AG20443 (cell line): ENCODE measurements at regions not wholly inside any gene's neighbourhood (a gene's known extent, or its start where the extent isn't known, plus 50 kb on each side); places are given as distances from the start of the nearest gene placed in this dataset.

Experiments
- DNase-seq: peaks from one replicate; pipeline ENCODE4 v3.0.0; 2012; ENCODE audit warnings: low spot score, mixed read lengths

DNA sequence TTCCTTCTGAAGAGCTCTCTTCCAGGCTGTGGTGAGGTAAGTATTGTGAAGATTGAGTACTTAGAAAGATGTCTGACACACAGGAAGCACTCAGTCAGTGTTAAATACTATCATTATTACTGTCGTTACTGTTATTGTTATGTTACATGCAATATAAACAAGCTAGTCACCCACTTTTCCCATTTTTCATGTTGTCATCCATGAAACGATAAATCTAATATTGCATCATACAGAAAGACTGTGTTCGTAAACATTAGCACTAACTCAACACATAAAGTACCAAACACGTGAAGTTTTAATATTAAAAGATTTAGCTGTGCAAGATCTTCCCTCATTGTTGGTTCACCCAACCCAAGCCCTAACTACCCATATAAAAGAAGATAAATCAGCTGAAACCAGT is 109.2 kb upstream of the NRSN1 start:
- no peak for DNase-seq

DNA sequence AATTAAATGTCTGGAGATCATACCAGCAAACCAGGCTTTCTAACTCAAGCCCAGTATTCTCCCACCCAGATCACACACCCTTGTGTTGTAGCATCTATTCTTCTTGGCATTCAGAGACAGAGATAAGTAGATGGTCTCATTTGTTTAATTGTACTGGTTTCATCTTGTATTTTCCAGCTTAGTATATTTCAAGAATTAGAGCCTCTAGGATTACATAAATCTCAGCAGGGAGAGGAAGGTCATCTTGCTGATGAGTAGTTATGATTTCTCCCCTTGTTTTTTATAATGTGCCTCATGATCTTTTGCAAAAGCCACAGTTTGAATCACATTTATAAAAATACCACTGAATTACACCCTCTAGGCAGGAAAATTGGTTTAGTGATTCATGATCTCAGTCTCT is 106.6 kb upstream of the NRSN1 start:
- DNase-seq, result no peak

DNA sequence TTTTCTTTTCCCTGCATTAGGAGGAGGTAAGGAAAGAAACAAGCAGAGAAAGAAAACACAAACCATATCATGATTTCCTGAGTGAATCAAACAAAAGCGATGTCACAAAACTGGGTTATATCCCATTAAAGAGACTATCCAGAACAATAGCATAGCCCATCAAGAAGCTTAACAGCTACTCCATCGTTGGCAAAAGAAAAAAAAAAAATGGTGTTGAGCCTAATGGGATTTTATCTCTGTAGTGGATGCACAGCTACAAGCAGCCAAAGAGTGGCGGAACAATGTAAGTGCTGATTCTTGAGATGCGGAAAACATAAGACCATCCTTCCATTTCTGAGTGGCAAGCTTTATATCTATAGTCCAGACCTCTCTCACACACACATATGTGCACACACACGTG is 106.2 kb upstream of the NRSN1 start:
- no peak for DNase-seq

DNA sequence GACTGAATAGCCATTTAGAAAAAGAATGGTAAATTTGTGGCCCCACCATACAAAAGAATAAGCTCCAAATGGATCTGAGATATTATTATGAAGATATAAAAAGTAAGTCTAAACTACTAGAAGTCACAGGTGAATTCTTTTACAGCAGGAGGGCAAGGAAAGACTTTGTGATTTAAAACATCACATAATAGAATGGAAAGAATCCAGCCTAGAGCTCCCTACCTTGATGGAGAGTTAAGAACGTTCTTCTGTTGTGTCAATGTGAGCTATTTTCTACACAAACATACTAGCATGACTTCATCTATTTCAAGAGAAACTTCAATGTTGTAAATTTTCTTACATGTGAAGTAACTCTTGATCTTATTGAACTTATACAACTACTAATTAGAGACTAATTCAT is 100.0 kb upstream of the NRSN1 start:
- DNase-seq, result no peak

DNA sequence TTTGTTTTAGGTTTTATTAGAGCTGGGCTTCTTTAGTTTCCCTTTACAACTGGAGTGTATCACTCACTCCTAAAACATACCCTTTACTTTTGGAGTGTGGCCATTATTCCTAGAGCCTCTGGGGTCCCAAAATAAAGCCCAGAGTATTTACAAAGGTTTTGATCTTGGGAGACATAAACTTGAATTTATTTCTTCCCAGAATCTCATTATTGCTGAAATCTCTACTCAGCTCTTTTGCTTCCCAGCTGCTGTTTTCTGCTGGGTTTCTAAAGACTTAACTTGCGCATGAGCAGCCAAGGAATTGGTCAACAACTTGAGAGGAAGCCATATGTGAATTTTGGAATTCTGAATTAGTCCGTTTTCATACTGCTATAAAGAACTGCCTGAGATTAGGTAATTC is 94.5 kb upstream of the NRSN1 start:
- no peak for DNase-seq

DNA sequence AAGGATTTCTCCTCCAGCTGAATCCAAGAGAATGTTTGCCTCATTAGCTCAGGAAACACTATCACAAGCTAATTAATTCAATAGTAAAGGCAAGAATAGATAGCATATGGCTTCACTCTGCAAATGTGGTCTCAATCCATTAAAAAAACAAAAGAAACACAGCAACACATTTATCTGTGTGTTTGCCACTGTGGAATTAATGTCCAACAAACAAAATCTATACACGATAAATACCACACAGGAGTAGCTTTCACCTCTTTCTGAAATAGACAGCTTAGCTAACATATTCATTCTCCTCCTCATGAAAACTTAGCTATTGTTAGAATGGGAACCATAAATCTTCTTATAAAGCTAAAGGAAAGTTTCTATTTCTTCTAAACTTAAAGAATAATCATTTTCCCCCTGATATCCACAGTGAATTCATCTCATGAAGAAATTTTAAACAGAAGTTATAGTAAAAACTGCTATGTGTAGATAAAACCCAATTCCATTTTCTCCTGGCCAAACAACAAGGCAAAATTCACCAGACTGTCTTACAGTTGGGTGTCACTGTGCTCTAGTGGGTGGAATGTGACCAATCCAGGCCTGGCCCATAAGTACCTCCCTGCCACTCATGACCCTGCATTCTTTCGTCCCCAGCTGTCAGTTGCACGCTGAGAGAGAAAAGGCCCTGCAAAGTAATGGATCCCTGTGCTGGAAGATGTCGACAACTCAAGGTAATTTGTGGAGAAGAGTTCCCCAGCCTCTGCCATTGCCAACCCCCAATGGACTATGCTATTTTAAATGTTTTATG is 92.9 kb upstream of the NRSN1 start:
- no peak for DNase-seq

DNA sequence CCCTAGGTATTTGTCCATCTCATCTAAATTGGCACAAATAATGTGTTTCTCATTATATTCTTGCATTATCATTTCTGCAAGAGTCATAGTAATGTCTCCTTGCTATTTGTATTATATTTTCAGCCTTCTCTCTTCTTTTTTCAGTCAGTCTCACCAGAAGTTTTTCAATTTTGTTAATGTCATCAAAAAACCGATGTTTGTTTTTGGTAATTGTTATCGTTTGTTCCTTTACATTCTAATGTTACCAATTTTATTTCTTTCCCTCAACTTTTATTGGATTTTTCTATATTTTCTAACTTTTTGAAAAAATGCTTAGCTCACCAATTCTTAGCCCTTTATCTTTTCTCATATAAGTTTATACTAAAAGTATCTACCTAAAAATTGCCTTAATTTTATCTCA is 82.2 kb upstream of the NRSN1 start:
- DNase-seq, result no peak

DNA sequence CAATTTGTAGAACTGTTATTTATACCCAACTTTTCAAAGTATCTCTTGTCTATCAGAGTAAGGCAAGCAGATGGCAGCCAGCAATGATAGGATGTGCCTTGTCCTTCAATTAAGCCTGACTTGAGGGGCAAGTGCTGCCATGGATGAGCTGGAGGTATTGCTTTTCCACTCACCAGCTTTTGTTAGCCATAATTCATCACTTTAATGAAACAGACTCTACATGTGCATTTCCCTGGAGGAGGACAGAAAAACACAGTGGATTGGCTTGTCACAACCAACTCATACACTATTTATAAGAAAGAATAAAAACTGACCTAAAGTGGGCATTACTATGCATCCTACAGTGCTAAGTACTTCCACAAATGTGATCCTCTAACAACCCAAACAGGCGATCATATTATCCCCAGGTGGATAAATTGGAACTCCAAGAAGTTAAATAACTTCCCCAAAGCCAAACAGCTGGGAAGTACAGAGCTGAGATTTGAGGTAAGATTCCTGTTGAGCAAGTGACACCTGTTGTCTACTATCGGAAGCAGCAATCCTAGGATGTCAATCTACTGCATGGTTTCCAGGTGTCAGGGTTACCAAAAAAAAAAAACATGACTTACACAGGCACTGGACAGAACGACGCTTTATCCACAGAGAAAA is 73.9 kb upstream of the NRSN1 start:
- no peak for DNase-seq

DNA sequence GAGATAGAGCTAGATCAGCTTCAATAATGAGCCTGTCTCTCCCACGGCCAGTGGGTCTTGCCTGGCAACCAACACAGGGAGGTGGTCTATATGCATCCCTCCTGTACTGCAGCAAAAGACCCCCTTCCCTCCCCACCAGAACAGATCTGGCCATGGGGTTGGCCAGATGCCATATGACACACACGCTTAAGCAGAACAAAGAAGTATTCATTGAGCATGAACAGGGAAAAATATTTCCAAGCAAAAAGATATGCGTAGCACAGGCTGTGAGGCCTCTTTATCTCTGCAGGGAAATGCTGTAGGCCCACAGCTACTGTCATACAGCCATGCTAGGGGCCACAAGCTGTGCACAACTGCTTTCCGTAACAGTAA is 73.4 kb upstream of the NRSN1 start:
- DNase-seq, result no peak

DNA sequence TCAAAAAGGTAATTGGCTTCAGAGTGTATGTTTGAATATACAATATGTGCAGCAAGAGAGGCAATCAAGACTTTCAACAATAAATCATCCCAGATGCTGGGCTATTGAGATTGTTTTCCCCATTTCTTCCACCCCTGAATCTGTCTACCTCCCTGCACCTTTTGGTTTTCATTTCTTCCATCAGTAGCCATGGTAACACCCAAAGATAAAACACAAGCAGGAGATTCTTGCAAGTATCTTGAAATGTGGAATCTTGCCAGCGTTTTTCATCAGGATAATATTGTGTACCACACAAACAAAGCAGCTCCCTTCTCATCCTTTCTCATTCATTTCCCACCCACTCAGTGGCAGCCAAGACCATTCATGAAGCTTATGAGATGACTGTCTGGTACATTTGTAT is 73.0 kb upstream of the NRSN1 start:
- no peak for DNase-seq

DNA sequence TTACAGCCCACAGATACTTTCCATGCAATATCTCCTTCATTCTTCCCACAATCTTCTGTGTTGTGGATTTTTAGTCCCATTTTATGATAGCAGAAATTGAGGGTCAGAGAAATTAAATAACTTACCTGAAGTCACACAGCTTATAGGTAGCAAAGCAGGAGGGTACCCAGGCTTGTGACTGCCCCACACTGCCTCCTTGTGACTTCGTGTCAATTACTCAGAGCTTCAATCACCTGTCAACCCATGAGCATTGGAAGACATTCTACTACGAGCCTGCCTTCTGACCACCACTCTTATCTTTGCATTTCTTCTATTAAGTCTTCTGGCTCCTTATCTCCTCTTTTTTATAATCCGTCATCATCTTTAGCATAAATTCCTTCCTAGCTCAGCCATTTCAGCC is 71.6 kb upstream of the NRSN1 start:
- DNase-seq, result no peak

DNA sequence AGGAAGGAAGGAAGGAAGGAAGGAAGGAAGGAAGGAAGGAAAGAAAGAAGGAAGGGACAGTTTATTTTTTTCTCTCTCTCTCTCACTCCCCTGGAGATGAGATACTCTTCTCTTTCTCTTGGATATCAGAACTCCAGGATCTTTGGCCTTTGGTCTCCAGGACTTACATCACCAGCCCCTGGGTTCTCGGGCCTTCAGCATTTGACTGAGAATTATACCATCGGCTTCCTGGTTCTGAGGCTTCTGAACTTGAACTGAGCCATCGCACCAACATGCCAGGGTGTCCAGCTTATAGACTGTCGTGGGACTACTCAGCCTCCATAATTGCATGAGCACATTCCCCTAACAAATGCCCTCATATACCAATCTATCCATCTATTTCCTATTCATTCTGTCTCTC is 69.4 kb upstream of the NRSN1 start:
- DNase-seq, result no peak

DNA sequence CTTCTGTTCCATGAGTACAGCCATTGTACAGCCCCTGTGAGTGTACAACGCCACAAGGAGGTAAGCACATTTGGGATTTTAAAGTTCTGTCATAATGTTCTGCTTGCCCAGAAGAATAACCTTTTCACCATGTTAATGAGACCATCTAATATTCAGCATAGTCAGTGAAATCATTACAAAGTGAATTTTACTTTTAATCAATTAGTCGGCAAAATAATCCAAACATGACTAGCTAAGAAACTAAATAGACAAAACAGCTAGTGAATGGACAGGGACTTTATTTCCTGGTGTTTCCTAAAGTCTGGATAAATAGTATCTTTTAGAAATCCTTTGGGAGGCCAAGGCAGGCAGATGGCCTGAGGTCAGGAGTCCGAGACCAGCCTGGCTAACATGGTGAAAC is 69.0 kb upstream of the NRSN1 start:
- DNase-seq, result no peak

DNA sequence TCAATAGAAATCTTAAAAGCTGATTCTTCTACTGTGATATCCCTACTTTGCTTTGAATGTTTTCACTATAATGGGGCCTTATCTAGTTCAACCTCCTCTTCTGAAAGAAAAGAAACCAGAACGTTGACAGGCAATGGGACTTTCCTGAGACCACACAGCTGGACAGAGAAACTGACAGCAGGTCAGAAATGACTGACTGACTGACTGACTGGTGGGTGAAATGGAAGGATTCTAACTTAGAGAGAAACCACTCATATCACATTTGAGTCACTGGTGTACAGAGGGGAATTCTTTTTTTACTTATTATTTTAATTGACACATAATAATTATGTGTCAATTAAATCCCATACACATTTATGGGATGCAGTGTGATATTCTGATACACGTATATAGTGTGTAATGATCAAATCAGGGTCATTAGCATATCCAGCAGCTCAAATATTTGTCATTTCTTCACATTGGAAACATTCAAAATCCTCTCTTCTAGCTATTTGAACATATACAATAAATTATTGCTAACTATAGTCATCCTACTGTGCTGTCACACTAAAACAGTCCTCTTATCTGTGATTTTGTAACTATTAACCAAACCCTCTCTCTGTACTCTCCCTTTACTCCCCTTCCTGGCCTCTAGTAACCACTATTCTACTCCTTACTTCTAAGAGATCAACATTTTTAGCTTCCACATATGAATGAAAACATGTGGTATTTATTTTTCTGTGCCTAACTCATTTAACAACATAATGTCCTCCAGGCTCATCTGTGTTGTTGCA is 64.8 kb upstream of the NRSN1 start:
- DNase-seq, result no peak

DNA sequence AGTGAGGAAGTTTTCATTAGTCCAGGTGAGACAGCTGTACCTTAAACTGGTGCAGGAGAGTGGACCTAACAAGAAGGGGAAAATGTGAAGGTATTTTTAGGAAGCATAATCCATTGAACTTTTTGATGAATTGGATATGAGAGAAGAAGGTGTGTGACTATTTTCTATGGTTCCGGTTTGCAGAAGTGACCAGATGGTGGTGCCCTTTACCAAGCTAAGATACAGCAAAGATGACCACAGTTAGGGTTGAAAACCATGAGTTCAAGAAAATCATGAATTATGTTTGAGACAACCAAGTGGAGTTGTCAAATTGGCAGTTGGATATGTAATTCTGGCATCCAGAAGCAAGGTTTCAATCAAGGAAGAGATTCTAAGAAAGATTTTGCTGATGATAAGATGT is 61.9 kb upstream of the NRSN1 start:
- no peak for DNase-seq

DNA sequence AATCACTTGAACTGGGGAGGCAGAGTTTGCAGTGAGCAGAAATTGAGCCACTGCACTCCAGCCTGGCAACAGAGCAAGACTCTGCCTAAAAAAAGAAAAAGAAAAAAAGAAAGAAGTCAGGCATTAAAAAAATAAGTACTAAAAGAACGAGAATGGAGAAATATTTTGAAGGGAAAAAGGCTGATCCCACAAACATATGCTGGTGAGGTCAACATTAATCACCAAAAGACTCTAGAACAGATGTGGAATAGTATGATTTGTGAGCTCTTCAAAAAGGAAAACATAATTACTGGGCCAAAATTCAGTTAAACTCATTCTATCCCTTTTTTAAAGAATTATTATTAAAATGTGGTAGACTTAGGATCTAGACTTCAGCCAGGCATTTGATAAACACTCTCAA is 61.2 kb upstream of the NRSN1 start:
- DNase-seq, result no peak

DNA sequence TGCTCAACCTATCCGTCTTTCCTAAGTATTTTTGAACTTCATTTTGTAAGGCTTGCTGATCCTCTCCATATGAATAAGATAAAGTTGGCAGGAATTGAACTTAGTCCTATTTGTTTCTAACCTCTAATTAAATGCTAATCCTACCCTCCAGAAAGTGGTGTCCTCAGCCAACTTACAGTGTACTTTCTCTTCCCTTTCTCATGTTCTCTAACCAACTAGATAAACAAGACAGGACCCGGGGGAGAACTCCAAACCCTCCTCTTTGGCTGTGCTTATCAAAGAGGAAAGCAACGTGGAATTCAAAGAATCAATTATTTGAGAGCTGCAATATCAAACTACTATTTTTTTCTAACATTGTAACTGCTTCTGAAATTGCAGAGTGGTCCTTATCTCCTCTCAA is 56.5 kb upstream of the NRSN1 start:
- no peak for DNase-seq

DNA sequence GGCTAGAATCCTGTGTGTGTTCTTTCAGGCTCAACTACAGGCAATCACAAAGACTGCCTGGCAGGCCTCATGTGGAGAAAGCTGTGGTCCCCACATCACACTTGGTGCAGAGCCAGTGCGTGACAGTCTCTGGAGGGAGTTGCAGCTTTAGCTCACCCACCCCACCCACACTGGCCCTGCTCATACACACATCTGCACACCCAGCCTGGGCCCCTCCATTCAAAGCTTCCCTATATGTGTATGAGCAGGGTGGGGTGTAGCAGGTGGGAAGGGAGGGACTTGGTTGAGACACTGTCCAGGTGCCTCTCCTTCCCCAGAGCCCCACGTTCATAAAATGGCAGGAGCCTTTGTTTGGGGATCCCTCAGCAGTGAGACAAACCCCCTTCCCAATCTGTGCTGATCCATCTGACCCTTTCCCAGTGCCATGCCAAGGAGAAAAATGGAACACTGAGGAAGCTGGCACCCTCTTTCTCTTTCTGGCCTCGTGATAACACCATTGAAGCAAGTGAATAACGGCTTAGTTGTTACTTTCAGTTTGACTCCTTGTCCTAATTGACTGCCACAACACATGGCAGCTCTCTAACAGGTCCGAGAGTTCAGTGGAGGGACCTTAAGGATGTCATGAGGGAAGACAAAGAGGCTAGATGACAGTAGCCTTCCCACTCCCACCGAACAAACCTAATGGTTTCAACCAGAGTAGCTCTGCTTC is 53.8 kb upstream of the NRSN1 start:
- no peak for DNase-seq

DNA sequence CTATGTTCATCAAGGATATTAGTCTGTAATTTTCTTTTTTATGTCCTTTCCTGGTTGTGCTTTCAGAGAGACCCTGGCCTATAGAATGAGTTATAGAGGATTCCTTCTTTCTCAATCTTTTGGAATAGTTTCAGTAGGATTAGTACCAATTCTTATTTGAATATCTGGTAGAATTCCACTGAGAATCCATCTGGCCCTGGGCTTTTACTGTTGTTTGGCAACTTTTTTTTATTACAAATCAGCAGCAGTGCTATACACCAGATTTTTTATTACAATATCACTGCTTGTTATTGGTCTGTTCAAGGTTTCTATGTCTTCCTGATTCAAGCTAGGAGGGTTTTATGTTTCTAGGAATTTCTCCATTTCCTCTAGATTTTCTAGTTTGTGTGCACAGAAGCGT is 50.0 kb upstream of the NRSN1 start:
- DNase-seq, result no peak
